Transverse colon (tissue), 4 donors: ENCODE measurements at regions not wholly inside any gene's neighbourhood (a gene's known extent, or its start where the extent isn't known, plus 50 kb on each side); places are given as distances from the start of the nearest gene placed in this dataset.

ENCODE experiments used
- DNase-seq: peaks from one replicate; pipeline ENCODE4 v3.0.0-alpha.2; 2019
- H3K27ac ChIP-seq, 4 donors: fragments of 200-600 bp; sonication (generic); 2 replicates each; pipeline ENCODE4 v1.5.1; 2016 to 2018; ENCODE audit warnings: inconsistent platforms in 4 of 4
- H3K27me3 ChIP-seq: fragments of 200-600 bp; sonication (generic); 2 replicates; pipeline ENCODE4 v1.5.1; 2017; ENCODE audit warnings: inconsistent platforms
- H3K36me3 ChIP-seq, 4 donors: fragments of 200-600 bp; sonication (generic); 2 replicates each; pipeline ENCODE4 v1.5.1; 2017 to 2019; ENCODE audit warnings: inconsistent platforms in 4 of 4
- H3K4me1 ChIP-seq, 4 donors: fragments of 200-600 bp; sonication (generic); 2 replicates each; pipeline ENCODE4 v1.5.1; 2017 to 2020; ENCODE audit warnings: inconsistent platforms in 4 of 4
- H3K4me3 ChIP-seq, 4 donors: fragments of 200-600 bp; sonication (generic); 1 replicate in 1 of 4; 2 replicates in 3 of 4; pipeline versions ENCODE4 v1.5.1 to v1.6.1; 2017 to 2019; ENCODE audit warnings: inconsistent platforms in 4 of 4
- H3K9me3 ChIP-seq, 2 donors: fragments of 200-600 bp; sonication (generic); 2 replicates each; pipeline ENCODE4 v1.5.1; 2017 to 2019; ENCODE audit warnings: inconsistent platforms in 2 of 2
- EP300 ChIP-seq: sonication (generic); formaldehyde crosslinking; IDR thresholded peaks from one replicate; pipeline ENCODE4 v1.6.1; 2017; ENCODE audit warnings: antibody characterized with exemption, low read depth
- POLR2A ChIP-seq: fragments of 450-650 bp; IDR thresholded peaks from one replicate; pipeline ENCODE4 v1.6.1; 2016; ENCODE audit warnings: antibody characterized with exemption, mild to moderate bottlenecking, moderate library complexity
- POLR2AphosphoS5 ChIP-seq, 3 donors: sonication (generic); formaldehyde crosslinking; IDR thresholded peaks; one replicate each; pipeline ENCODE4 v1.6.1; 2016; ENCODE audit warnings: antibody characterized with exemption in 3 of 3
- WGBS, 2 donors: methylation state at CpG; one replicate each; pipeline ENCODE4 v1.1.5; 2018; ENCODE audit warnings: low coverage in 1 of 2; 5-methylcytosine and 5-hydroxymethylcytosine counted together
- in situ Hi-C, 4 donors: fragments of 200-750 bp; cut with MboI; loops; one replicate each; pipeline versions ENCODE4 v1.15.0 to v1.15.1; 2017; ENCODE audit warnings: low sequenced_read_pairs in 3 of 4, low pct_ligation_motif_present in 1 of 4, low pct_unique_long_range_greater_than_20kb in 1 of 4
- intact Hi-C: fragments of 100-400 bp; cut with DNase I; formaldehyde crosslinking; loops from one replicate; pipeline ENCODE4 v1.15.1; 2023; ENCODE audit warnings: low total_unique reads
- TF ChIP-seq, protein P1 (sequence below), 5 experiments: fragments of 200-600 bp in 3 of 5; fragments of 450-650 bp in 2 of 5; sonication (generic) in 3 of 5; IDR thresholded peaks; 1 replicate in 2 of 5; 2 replicates in 3 of 5; pipeline ENCODE4 v1.5.1; 2016 to 2017; ENCODE audit warnings: antibody characterized with exemption in 5 of 5, inconsistent platforms in 3 of 5, mild to moderate bottlenecking in 2 of 5, moderate library complexity in 1 of 5

DNA sequence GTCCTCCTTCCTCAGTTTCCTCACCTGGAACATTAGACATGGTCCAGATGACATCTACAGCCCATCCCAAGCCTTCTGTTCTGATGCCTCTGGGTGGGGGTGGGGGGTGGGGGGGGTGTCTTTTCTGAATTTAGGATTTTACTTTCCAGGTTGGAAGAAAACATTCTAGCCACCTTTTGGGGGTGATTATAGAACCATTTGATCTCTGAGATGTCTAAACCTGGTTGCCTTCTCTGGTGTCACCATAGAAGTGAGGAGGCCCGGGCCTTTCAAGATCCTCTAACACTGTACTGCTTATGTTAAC lies 411.0 kb upstream of the ZMIZ1 start:
- Histone ChIP-seq H3K4me3 (no peak overlapping the region), H3K36me3 (no peaks in the 10 kb centered on the region), H3K9me3 (no peaks in the 10 kb centered on the region), H3K27me3 (no peaks in the 10 kb centered on the region), H3K27ac (no peak overlapping the region), H3K4me1 (peaks cover 0 to 8% (median 2%) of the 10 kb centered on the region in 4 donors)
- no peak for DNase-seq
- intact Hi-C loops = loop anchor here (10.0 kb wide), 1 partner anchor 443 kb away; no protein-coding TSS in a partner anchor
- TF ChIP-seq EP300 (no peak), POLR2AphosphoS5 (IDR thresholded peaks at IDR 0.05) (no peak), POLR2A (no peak)
- TF ChIP-seq, protein P1, sequence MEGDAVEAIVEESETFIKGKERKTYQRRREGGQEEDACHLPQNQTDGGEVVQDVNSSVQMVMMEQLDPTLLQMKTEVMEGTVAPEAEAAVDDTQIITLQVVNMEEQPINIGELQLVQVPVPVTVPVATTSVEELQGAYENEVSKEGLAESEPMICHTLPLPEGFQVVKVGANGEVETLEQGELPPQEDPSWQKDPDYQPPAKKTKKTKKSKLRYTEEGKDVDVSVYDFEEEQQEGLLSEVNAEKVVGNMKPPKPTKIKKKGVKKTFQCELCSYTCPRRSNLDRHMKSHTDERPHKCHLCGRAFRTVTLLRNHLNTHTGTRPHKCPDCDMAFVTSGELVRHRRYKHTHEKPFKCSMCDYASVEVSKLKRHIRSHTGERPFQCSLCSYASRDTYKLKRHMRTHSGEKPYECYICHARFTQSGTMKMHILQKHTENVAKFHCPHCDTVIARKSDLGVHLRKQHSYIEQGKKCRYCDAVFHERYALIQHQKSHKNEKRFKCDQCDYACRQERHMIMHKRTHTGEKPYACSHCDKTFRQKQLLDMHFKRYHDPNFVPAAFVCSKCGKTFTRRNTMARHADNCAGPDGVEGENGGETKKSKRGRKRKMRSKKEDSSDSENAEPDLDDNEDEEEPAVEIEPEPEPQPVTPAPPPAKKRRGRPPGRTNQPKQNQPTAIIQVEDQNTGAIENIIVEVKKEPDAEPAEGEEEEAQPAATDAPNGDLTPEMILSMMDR (IDR thresholded peaks at IDR 0.05) = no peak
- 96% methylated on average over 1 of the region's 1 CpG; no CpG with 5 or more reads in 1 of the 2 donors for WGBS, 2 donors
- in situ Hi-C loops = loop anchor here in 1 of 4 donors (25.0 kb wide), 2 partner anchors 529 to 596 kb away; no protein-coding TSS in a partner anchor

DNA sequence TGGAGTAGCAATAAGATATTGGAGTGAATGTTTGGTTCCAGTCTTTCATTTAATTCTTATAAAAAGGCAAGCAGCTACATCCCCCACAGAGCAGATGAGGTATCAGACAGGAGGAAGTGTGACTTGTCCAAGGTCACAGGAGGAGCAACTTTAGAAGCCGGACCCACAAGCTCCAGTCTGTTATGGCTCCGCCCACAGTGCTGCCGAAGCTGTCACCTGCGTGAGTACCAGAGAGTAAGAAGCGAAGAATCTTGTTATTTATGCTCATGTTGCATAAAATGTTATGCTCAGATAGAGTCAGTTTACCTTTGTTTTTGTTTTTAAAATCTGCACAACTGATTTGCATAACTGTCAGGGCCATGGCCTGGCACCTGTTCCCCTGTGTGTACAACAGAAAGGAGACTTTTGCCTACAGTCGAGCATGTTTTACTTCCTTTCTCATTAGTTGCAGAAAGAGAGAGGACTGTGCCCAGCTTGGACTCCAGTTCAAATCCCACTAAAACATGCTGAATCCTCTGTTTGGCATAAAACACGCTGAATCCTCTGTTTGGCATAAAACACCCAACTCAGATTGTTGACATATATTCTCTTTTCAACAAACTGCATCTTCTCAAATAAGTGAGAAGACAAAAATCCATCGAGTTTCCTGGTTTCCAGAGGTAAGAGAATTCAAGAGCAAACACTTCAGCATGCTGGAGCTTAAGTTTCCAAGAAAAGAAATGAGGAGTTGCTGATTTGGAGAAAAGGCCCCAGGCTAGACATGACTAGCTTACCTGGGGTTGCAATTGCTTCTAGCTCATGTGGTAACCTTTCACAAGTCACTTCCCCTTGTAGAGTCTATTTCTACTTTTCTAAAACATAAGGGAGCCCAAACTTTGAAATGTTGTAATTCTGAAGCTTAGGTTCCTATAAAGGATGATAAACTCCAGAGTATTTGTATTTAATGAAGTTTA lies 409.8 kb upstream of the ZMIZ1 start:
- Histone ChIP-seq H3K27ac (no peak overlapping the region), H3K4me3 (no peak overlapping the region), H3K9me3 (no peaks in the 10 kb centered on the region), H3K27me3 (no peaks in the 10 kb centered on the region), H3K36me3 (no peaks in the 10 kb centered on the region), H3K4me1 (peaks cover 0 to 8% (median 2%) of the 10 kb centered on the region in 4 donors)
- no peak for DNase-seq
- in situ Hi-C loops (loop anchor here in 1 of 4 donors (25.0 kb wide), 2 partner anchors 528 to 597 kb away; no protein-coding TSS in a partner anchor), intact Hi-C loops (loop anchor here (10.0 kb wide), 1 partner anchor 444 kb away; no protein-coding TSS in a partner anchor)
- WGBS, 2 donors = 57 to 73% methylated on average over 5 to 8 of the region's 8 CpGs
- no peak for TF ChIP-seq EP300
- TF ChIP-seq POLR2AphosphoS5 (IDR thresholded peaks at IDR 0.05) = no peak
- TF ChIP-seq POLR2A = no peak
- TF ChIP-seq, protein P1 (IDR thresholded peaks at IDR 0.05) = no peak

DNA sequence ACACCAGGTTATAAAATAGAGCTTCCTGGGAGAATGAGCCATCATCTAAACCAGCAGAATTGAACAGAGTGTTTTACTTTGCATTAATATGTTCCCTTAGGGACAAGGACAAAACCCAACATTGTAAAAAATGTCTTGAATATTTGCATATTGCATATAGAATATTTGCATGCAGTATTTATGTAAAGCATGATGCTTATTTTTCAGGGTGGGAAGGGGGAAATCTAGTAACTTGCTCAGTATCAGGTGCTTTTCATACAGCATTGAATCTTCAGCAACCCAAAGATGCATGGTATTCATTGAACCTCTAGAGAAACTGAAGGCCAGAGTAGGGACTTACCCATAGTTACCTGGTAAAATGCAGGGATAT lies 409.2 kb upstream of the ZMIZ1 start:
- intact Hi-C loops (loop anchor here (10.0 kb wide), 1 partner anchor 445 kb away; no protein-coding TSS in a partner anchor), in situ Hi-C loops (loop anchor here in 1 of 4 donors (25.0 kb wide), 2 partner anchors 528 to 597 kb away; no protein-coding TSS in a partner anchor)
- no peaks in the 10 kb centered on the region for H3K36me3 ChIP-seq
- TF ChIP-seq, protein P1 (IDR thresholded peaks at IDR 0.05) = no peak
- TF ChIP-seq POLR2AphosphoS5 (IDR thresholded peaks at IDR 0.05) (no peak), POLR2A (no peak), EP300 (no peak)
- DNase-seq = no peak
- no peak overlapping the region for H3K4me3 ChIP-seq
- no peaks in the 10 kb centered on the region for H3K27me3 ChIP-seq
- no peaks in the 10 kb centered on the region for H3K9me3 ChIP-seq
- no peak overlapping the region for H3K27ac ChIP-seq
- H3K4me1 ChIP-seq = peaks cover 0 to 8% (median 2%) of the 10 kb centered on the region in 4 donors

DNA sequence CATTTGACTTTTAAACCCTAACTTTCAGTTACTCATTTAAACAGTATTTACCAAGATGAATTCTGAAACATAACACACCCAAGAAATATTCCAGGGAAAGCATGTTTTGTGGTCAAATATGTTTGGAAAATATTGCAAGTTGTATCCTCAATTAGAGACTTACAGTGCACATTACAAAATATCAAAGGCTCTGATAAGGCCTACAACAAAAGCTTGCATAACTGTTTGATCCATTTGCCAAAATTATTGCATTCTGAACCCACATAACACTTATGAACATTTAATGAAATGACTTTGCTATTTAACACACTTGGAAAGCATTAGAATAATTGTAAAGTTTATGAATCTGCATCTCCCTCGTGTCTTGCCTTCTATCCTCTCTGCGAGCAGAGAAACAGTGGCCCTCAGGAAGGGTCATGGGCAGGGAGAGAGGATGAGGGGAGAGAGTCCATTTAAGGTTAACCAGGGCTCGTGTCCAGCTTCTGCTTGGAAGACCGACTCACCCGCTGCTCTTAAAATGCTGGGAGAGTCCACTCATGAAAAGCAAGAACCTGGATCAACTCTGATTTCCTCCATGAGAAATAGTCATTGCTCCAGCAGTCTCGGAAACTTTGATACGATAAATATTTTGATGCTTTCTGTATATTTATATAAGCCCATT lies 408.2 kb upstream of the ZMIZ1 start:
- no peak overlapping the region for H3K27ac ChIP-seq
- 69 to 76% methylated on average over 6 to 7 of the region's 7 CpGs for WGBS, 2 donors

More for the DNA sequence above, 408.2 kb upstream of the ZMIZ1 start:
- no peaks in the 10 kb centered on the region for H3K27me3 ChIP-seq
- no peak for DNase-seq
- TF ChIP-seq POLR2AphosphoS5 (IDR thresholded peaks at IDR 0.05) = no peak
- TF ChIP-seq, protein P1 (IDR thresholded peaks at IDR 0.05) = no peak
- no peak for TF ChIP-seq EP300
- no peak for TF ChIP-seq POLR2A
- no peaks in the 10 kb centered on the region for H3K36me3 ChIP-seq
- intact Hi-C loops = no loop called here
- peaks cover 0 to 8% (median 2%) of the 10 kb centered on the region in 4 donors for H3K4me1 ChIP-seq
- no peak overlapping the region for H3K4me3 ChIP-seq
- no peaks in the 10 kb centered on the region for H3K9me3 ChIP-seq
- in situ Hi-C loops = loop anchor here in 1 of 4 donors (25.0 kb wide), 2 partner anchors 527 to 598 kb away; no protein-coding TSS in a partner anchor
